GM12892 (cell line): ENCODE measurements at regions not wholly inside any gene's neighbourhood (a gene's known extent, or its start where the extent isn't known, plus 50 kb on each side); places are given as distances from the start of the nearest gene placed in this dataset.

Experiments used
- POLR2A ChIP-seq: IDR thresholded peaks from 2 replicates; pipeline ENCODE4 v1.6.1; 2011; ENCODE audit warnings: low read depth, low read length, control low read depth
- TAF1 ChIP-seq: IDR thresholded peaks from 2 replicates; pipeline ENCODE4 v1.6.1; 2011; ENCODE audit warnings: low read depth, mild to moderate bottlenecking, control low read depth, low read length, borderline replicate concordance

DNA sequence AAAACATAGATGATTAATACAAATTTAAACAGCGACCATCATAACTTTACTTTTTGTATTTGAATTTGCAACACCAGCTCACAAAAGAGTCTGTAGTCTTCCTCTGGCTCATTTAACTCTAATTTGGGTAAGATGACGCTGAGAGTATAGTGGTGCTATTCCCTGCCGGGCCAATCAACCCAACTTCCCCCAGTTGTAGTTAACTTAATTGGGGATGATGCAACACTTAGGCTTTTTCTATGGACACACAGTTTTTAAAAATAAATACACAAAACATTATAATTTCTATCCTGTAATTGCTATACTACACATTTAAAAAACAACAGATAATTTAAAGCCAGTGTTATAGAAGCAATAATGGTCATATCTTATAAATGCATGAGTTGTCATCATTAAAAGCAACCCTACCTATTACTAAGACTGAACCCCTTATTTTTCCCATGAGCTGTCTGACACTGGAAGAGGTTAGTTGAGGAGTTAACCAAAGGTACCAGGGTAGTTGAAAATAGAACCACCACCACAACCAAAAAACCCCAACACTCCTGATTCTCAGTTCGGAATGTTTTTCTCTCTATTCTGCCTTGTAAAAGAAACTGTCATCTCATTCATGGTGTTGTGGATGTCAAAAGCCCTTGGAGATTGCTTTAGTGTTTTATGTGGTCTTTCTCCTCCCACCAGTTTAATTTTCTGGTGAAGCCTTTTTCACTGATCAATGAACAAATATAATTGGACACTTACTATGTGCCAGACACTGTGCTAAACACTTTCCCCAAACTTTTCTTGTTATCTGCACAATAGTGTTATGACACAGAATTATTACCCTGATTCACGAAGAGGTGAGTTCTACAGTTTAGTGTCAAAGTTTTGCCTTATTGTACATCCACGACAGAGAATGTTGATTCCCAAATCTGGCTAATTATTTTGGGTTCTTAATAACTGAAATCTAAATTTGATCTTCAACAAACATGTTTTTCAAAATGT lies 61.5 kb upstream of the RAPGEF2 start:
- TF ChIP-seq TAF1 (no peak), POLR2A (no peak)
